Epidermal melanocyte (primary cell): ENCODE measurements at regions not wholly inside any gene's neighbourhood (a gene's known extent, or its start where the extent isn't known, plus 50 kb on each side); places are given as distances from the start of the nearest gene placed in this dataset.

ENCODE experiments used
- DNase-seq: peaks from one replicate; pipeline ENCODE4 v3.0.0; 2011; ENCODE audit warnings: low spot score; ENCODE audit not compliant: insufficient read length

- no peak for DNase-seq
These were observed 284.8 kb downstream of the ETS1 start for GRCh38 chr11:128302425-128303186.

- no peak for DNase-seq
These were observed 285.6 kb downstream of the ETS1 start for GRCh38 chr11:128301756-128302155.

- no peak for DNase-seq
These were observed 286.6 kb downstream of the ETS1 start for GRCh38 chr11:128300785-128301184.

- peak; percentile 29 for DNase-seq
These were observed 288.1 kb downstream of the ETS1 start for GRCh38 chr11:128299132-128299726.

GRCh38 chr11:128298271-128298670 lies 289.1 kb downstream of the ETS1 start:
- no peak for DNase-seq

- DNase-seq: no peak
These were observed 289.6 kb downstream of the ETS1 start for GRCh38 chr11:128297805-128298204.

GRCh38 chr11:128297091-128297651 lies 290.2 kb downstream of the ETS1 start:
- no peak for DNase-seq

- no peak for DNase-seq
These were observed 292.7 kb downstream of the ETS1 start for GRCh38 chr11:128294671-128295050.

- DNase-seq: no peak
These were observed 293.2 kb downstream of the ETS1 start for GRCh38 chr11:128294001-128294670.

- DNase-seq: no peak
These were observed 295.5 kb downstream of the ETS1 start for GRCh38 chr11:128291835-128292234.

- DNase-seq: no peak
These were observed 296.4 kb downstream of the ETS1 start for GRCh38 chr11:128291007-128291406.

- DNase-seq: peak; percentile 66
These were observed 297.1 kb downstream of the ETS1 start for GRCh38 chr11:128290106-128290840.

GRCh38 chr11:128289048-128289447 lies 298.3 kb downstream of the ETS1 start:
- no peak for DNase-seq

GRCh38 chr11:128288368-128288767 lies 299.0 kb downstream of the ETS1 start:
- DNase-seq: no peak

GRCh38 chr11:128285321-128285720 lies 302.0 kb downstream of the ETS1 start:
- no peak for DNase-seq

- DNase-seq: no peak
These were observed 302.7 kb downstream of the ETS1 start for GRCh38 chr11:128284634-128285033.

- no peak for DNase-seq
These were observed 303.9 kb downstream of the ETS1 start for GRCh38 chr11:128283451-128283850.

GRCh38 chr11:128282053-128282452 lies 305.3 kb downstream of the ETS1 start:
- DNase-seq: no peak

GRCh38 chr11:128279866-128280265 lies 307.5 kb downstream of the ETS1 start:
- DNase-seq: no peak

- no peak for DNase-seq
These were observed 313.6 kb downstream of the ETS1 start for GRCh38 chr11:128273736-128274135.

GRCh38 chr11:128271401-128271800 lies 316.0 kb downstream of the ETS1 start:
- DNase-seq: no peak

GRCh38 chr11:128269466-128269865 lies 317.9 kb downstream of the ETS1 start:
- DNase-seq: no peak
